Smooth muscle cell (in vitro differentiated cells): ENCODE measurements at regions not wholly inside any gene's neighbourhood (a gene's known extent, or its start where the extent isn't known, plus 50 kb on each side); places are given as distances from the start of the nearest gene placed in this dataset.

ENCODE experiments used
- DNase-seq: peaks from one replicate; lab custom pipeline; 2025; ENCODE audit not compliant: unreplicated experiment; lab: John Stamatoyannopoulos, UW
- H2AFZ ChIP-seq: fragments of 200-600 bp; sonication (generic); 2 replicates; pipeline ENCODE4 v1.6.0; 2016; ENCODE audit warnings: antibody characterized with exemption, low read depth, mild to moderate bottlenecking
- H3F3A ChIP-seq: fragments of 200-600 bp; sonication (generic); 2 replicates; pipeline ENCODE4 v1.6.0; 2017; ENCODE audit warnings: antibody characterized with exemption, low read depth
- H3K27ac ChIP-seq: fragments of 200-600 bp; sonication (generic); 2 replicates; pipeline ENCODE4 v1.5.1; 2016; ENCODE audit warnings: low read depth, mild to moderate bottlenecking
- H3K27me3 ChIP-seq: fragments of 200-600 bp; sonication (generic); 2 replicates; pipeline ENCODE4 v1.6.1; 2016; ENCODE audit warnings: low read depth, mild to moderate bottlenecking
- H3K36me3 ChIP-seq: fragments of 200-600 bp; sonication (generic); 2 replicates; pipeline ENCODE4 v1.5.1; 2016; ENCODE audit warnings: low read depth
- H3K4me1 ChIP-seq: fragments of 200-600 bp; sonication (generic); 2 replicates; pipeline ENCODE4 v1.5.1; 2016; ENCODE audit warnings: low read depth
- H3K4me2 ChIP-seq: fragments of 200-600 bp; sonication (generic); 2 replicates; pipeline ENCODE4 v1.6.0; 2016; ENCODE audit warnings: mild to moderate bottlenecking
- H3K4me3 ChIP-seq: fragments of 200-600 bp; sonication (generic); 2 replicates; pipeline ENCODE4 v1.5.1; 2016; ENCODE audit warnings: mild to moderate bottlenecking
- H3K79me2 ChIP-seq: fragments of 200-600 bp; sonication (generic); 2 replicates; pipeline ENCODE4 v1.6.0; 2016; ENCODE audit warnings: low read depth, mild to moderate bottlenecking
- H3K9ac ChIP-seq: fragments of 200-600 bp; sonication (generic); 2 replicates; pipeline ENCODE4 v1.6.0; 2016; ENCODE audit warnings: low read depth
- H3K9me3 ChIP-seq: fragments of 200-600 bp; sonication (generic); replicated peaks from 2 replicates; pipeline ENCODE4 v1.5.1; 2016; ENCODE audit warnings: low read depth
- H4K20me1 ChIP-seq: fragments of 200-600 bp; sonication (generic); 2 replicates; pipeline ENCODE4 v1.6.0; 2016; ENCODE audit warnings: low read depth
- WGBS: methylation state at CpG from one replicate; pipeline ENCODE4 v1.1.7; 2016; ENCODE audit warnings: low lambda C conversion rate; 5-methylcytosine and 5-hydroxymethylcytosine counted together
- TF ChIP-seq, protein P1 (sequence below): fragments of 200-600 bp; sonication (generic); IDR thresholded peaks from 2 replicates; pipeline ENCODE4 v1.5.1; 2017; ENCODE audit warnings: borderline replicate concordance, mild to moderate bottlenecking, antibody characterized with exemption; ENCODE audit not compliant: insufficient read depth, poor library complexity, severe bottlenecking

DNA sequence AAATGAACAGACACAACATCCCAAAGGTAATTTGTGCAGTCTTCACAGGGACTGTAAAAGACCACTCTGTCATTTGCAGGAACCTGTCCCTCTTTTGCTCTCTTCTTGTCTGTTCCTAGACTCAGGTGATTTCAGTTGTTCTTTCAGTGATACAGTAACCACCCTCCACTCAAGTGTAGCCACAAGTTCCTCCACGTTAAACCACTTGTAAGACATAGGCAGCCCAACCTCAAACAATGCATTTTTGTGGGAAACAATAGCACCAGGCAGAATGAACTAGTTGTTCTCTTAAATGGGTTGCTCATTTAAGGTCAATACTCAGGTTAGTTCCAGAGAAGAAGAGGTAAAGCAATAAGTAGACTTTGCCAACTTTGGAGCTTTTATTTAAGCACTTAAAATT, 359.4 kb downstream of the MZT1 start:
- Histone ChIP-seq H3K79me2 (no peaks in the 10 kb centered on the region), H3K27ac (no peak overlapping the region), H3K4me3 (no peak overlapping the region), H4K20me1 (no peaks in the 10 kb centered on the region), H2AFZ (no peak overlapping the region), H3F3A (no peaks in the 10 kb centered on the region), H3K4me2 (no peak overlapping the region), H3K9ac (no peak overlapping the region), H3K4me1 (no peaks in the 10 kb centered on the region), H3K36me3 (no peaks in the 10 kb centered on the region), H3K27me3 (no peaks in the 10 kb centered on the region), H3K9me3 (no peaks in the 10 kb centered on the region)
- TF ChIP-seq, protein P1, sequence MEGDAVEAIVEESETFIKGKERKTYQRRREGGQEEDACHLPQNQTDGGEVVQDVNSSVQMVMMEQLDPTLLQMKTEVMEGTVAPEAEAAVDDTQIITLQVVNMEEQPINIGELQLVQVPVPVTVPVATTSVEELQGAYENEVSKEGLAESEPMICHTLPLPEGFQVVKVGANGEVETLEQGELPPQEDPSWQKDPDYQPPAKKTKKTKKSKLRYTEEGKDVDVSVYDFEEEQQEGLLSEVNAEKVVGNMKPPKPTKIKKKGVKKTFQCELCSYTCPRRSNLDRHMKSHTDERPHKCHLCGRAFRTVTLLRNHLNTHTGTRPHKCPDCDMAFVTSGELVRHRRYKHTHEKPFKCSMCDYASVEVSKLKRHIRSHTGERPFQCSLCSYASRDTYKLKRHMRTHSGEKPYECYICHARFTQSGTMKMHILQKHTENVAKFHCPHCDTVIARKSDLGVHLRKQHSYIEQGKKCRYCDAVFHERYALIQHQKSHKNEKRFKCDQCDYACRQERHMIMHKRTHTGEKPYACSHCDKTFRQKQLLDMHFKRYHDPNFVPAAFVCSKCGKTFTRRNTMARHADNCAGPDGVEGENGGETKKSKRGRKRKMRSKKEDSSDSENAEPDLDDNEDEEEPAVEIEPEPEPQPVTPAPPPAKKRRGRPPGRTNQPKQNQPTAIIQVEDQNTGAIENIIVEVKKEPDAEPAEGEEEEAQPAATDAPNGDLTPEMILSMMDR = no peak
- DNase-seq = no peak
- 54% methylated on average over 1 of the region's 1 CpG for WGBS

DNA sequence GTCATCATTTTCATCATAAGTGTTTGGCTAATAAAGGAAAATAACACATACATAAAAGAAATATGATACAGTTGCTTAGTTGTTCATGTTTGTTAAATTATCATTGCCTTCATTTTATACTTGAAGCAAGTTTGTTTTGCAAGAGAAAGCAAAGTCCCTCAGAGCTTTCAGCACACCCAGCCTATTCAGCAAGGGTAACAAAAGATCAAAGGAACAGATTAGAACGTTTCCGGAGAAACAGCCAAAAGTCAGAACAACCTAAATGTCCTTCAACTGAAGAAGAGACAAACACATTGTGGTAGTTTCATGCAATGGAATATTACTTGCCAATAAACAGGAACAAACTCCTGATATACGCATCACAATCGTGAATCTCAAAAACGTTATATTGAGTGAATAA, 380.7 kb downstream of the MZT1 start:
- TF ChIP-seq, protein P1 = no peak

DNA sequence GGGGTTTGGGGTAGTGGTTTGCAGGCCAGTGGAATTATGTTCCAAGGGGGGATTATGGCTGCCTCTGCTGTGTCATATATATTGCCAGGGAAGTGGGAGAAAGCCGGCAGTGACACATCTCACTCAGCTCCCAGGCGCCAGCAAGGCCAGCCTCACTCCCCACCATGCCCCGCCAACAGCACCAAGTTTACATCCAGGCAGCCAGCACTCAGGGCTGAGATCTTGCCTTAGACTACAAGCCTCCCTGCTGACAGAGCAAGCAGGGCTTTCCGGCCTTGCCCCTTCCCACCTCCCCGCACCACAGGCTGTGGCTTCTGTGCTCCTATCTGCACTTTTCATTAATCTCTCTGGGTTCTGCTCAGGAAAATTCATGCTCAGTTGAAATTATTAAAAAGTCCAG, 385.1 kb downstream of the MZT1 start:
- H2AFZ ChIP-seq = no peak overlapping the region
- H4K20me1 ChIP-seq = no peaks in the 10 kb centered on the region
- no peak for DNase-seq
- no peaks in the 10 kb centered on the region for H3K27me3 ChIP-seq
- H3K9ac ChIP-seq = no peak overlapping the region
- H3F3A ChIP-seq = no peaks in the 10 kb centered on the region
- 90% methylated on average over 5 of the region's 5 CpGs for WGBS
- peaks cover 4% of the 10 kb centered on the region for H3K9me3 ChIP-seq
- no peaks in the 10 kb centered on the region for H3K36me3 ChIP-seq
- H3K4me1 ChIP-seq = no peaks in the 10 kb centered on the region
- no peak overlapping the region for H3K4me2 ChIP-seq
- H3K79me2 ChIP-seq = no peaks in the 10 kb centered on the region
- no peak overlapping the region for H3K4me3 ChIP-seq
- TF ChIP-seq, protein P1 = no peak
- no peak overlapping the region for H3K27ac ChIP-seq

More for the DNA sequence above, 380.7 kb downstream of the MZT1 start:
- Histone ChIP-seq H3K36me3 (no peaks in the 10 kb centered on the region), H2AFZ (no peak overlapping the region), H3K4me1 (no peaks in the 10 kb centered on the region), H3K4me2 (no peak overlapping the region), H3K27ac (no peak overlapping the region), H3F3A (no peaks in the 10 kb centered on the region), H4K20me1 (no peaks in the 10 kb centered on the region), H3K9me3 (no peaks in the 10 kb centered on the region), H3K9ac (no peak overlapping the region), H3K4me3 (no peak overlapping the region), H3K79me2 (no peaks in the 10 kb centered on the region), H3K27me3 (no peaks in the 10 kb centered on the region)
- 80% methylated on average over 5 of the region's 5 CpGs for WGBS
- DNase-seq = no peak

DNA sequence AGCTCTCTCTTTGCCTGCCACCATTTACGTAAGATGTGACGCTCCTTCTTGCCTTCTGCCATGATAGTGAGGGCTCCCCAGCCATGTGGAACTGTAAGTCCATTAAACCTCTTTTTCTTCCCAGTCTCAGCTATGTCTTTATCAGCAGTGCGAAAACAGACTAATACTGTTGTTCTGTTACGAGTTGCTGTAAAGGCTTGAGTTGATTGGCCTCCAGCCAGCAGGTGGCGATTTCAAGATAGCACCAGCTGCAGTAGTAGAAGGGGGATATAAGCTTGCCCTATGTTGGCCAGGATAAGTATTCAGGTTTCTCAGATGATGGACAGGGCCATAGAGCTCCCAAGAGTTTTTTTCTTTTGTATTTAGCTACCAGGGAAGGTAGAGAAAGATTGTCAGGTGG, 385.5 kb downstream of the MZT1 start:
- peaks cover 4% of the 10 kb centered on the region for H3K9me3 ChIP-seq
- no peaks in the 10 kb centered on the region for H3F3A ChIP-seq
- no peak overlapping the region for H3K27ac ChIP-seq
- H3K4me1 ChIP-seq = no peaks in the 10 kb centered on the region
- no peak for DNase-seq
- no peak overlapping the region for H3K4me3 ChIP-seq
- H4K20me1 ChIP-seq = no peaks in the 10 kb centered on the region
- 93% methylated on average over 5 of the region's 5 CpGs for WGBS
- H3K9ac ChIP-seq = no peak overlapping the region
- no peaks in the 10 kb centered on the region for H3K79me2 ChIP-seq
- TF ChIP-seq, protein P1 = no peak
- H3K27me3 ChIP-seq = no peaks in the 10 kb centered on the region
- no peaks in the 10 kb centered on the region for H3K36me3 ChIP-seq
- H2AFZ ChIP-seq = no peak overlapping the region
- no peak overlapping the region for H3K4me2 ChIP-seq
